Endodermal cell (in vitro differentiated cells): ENCODE measurements at regions not wholly inside any gene's neighbourhood (a gene's known extent, or its start where the extent isn't known, plus 50 kb on each side); places are given as distances from the start of the nearest gene placed in this dataset.

Experiments
- DNase-seq: peaks from one replicate; pipeline ENCODE4 v3.0.0-alpha.2; 2017
- H3K27ac ChIP-seq: 2 replicates; pipeline ENCODE4 v1.5.1; 2013; ENCODE audit warnings: mild to moderate bottlenecking, low read depth, low read length, moderate library complexity
- H3K27me3 ChIP-seq: 2 replicates; pipeline ENCODE4 v1.6.1; 2013; ENCODE audit warnings: mild to moderate bottlenecking, low read length, moderate library complexity; ENCODE audit not compliant: insufficient read depth, control insufficient read depth, poor library complexity, severe bottlenecking
- H3K36me3 ChIP-seq: 2 replicates; pipeline ENCODE4 v1.7.0; 2013; ENCODE audit warnings: mild to moderate bottlenecking, low read length, moderate library complexity; ENCODE audit not compliant: control insufficient read depth, insufficient read depth
- H3K4me1 ChIP-seq: one replicate; pipeline ENCODE4 v1.7.0; 2013; ENCODE audit warnings: low read length; ENCODE audit not compliant: control insufficient read depth, insufficient read depth
- H3K4me3 ChIP-seq: 2 replicates; pipeline ENCODE4 v1.5.1; 2013; ENCODE audit warnings: mild to moderate bottlenecking, low read length, moderate library complexity
- H3K9ac ChIP-seq: 2 replicates; pipeline ENCODE4 v1.6.1; 2013; ENCODE audit warnings: mild to moderate bottlenecking, low read length, moderate library complexity; ENCODE audit not compliant: poor library complexity, severe bottlenecking; ENCODE audit errors: extremely low read depth
- H3K9me3 ChIP-seq: 2 replicates; pipeline ENCODE4 v1.6.1; 2013; ENCODE audit warnings: mild to moderate bottlenecking, low read length, moderate library complexity; ENCODE audit not compliant: control insufficient read depth
- H3K27ac Mint-ChIP-seq: 2 replicates; pipeline ENCODE4 v1.8.0; 2020; ENCODE audit warnings: mixed read lengths
- H3K27me3 Mint-ChIP-seq: 2 replicates; pipeline ENCODE4 v1.8.0; 2021; ENCODE audit warnings: mild to moderate bottlenecking, mixed read lengths; ENCODE audit not compliant: insufficient read depth
- H3K36me3 Mint-ChIP-seq: 2 replicates; pipeline ENCODE4 v1.8.0; 2020; ENCODE audit warnings: low read depth, mixed read lengths
- H3K4me1 Mint-ChIP-seq: 2 replicates; pipeline ENCODE4 v1.8.0; 2020; ENCODE audit warnings: mixed read lengths
- H3K4me3 Mint-ChIP-seq: 2 replicates; pipeline ENCODE4 v1.8.0; 2020; ENCODE audit warnings: mild to moderate bottlenecking, moderate library complexity, mixed read lengths
- H3K9me3 Mint-ChIP-seq: 2 replicates; pipeline ENCODE4 v1.8.0; 2020; ENCODE audit warnings: mild to moderate bottlenecking, mixed read lengths
- CTCF ChIP-seq: fragments of 200-600 bp; sonication (generic); conservative IDR thresholded peaks from 2 replicates; pipeline ENCODE4 v1.5.0; 2021; ENCODE audit warnings: antibody characterized with exemption, mild to moderate bottlenecking
- WGBS, 2 experiments: methylation state at CpG; one replicate each; pipeline versions ENCODE4 v1.1.5 to v1.1.7; 2013; ENCODE audit warnings: missing lambda C conversion rate in 2 of 2, mixed read lengths in 1 of 2; ENCODE audit not compliant: insufficient coverage in 1 of 2, insufficient read length in 1 of 2; 5-methylcytosine and 5-hydroxymethylcytosine counted together

GRCh38 chr11:16418428-16419097 lies 62.2 kb upstream of the SOX6 start:
- no peak overlapping the region for H3K27ac ChIP-seq
- 59 to 89% methylated on average over 2 to 5 of the region's 5 CpGs for WGBS, 2 experiments
- Mint-ChIP-seq H3K9me3 (no peaks in the 10 kb centered on the region), H3K4me3 (no peak overlapping the region), H3K27me3 (peaks cover 20% of the 10 kb centered on the region), H3K4me1 (no peaks in the 10 kb centered on the region), H3K27ac (no peak overlapping the region), H3K36me3 (no peaks in the 10 kb centered on the region)
- no peaks in the 10 kb centered on the region for H3K27me3 ChIP-seq
- no peaks in the 10 kb centered on the region for H3K9me3 ChIP-seq
- no peak for TF ChIP-seq CTCF
- no peak overlapping the region for H3K4me3 ChIP-seq
- no peaks in the 10 kb centered on the region for H3K4me1 ChIP-seq
- DNase-seq = no peak
- no peak overlapping the region for H3K9ac ChIP-seq
- H3K36me3 ChIP-seq = no peaks in the 10 kb centered on the region

GRCh38 chr11:16412525-16413172 lies 56.3 kb upstream of the SOX6 start:
- Mint-ChIP-seq H3K4me3 (no peak overlapping the region), H3K27ac (no peak overlapping the region), H3K4me1 (no peaks in the 10 kb centered on the region), H3K27me3 (peaks cover 36% of the 10 kb centered on the region), H3K9me3 (no peaks in the 10 kb centered on the region), H3K36me3 (no peaks in the 10 kb centered on the region)
- H3K9ac ChIP-seq = no peak overlapping the region
- H3K36me3 ChIP-seq = no peaks in the 10 kb centered on the region
- no peak for DNase-seq
- no peak overlapping the region for H3K4me3 ChIP-seq
- 90 to 100% methylated on average over 1 of the region's 1 CpG for WGBS, 2 experiments
- H3K9me3 ChIP-seq = no peaks in the 10 kb centered on the region
- no peaks in the 10 kb centered on the region for H3K4me1 ChIP-seq
- no peaks in the 10 kb centered on the region for H3K27me3 ChIP-seq
- no peak overlapping the region for H3K27ac ChIP-seq
- TF ChIP-seq CTCF = no peak

- Histone ChIP-seq H3K27me3 (peaks cover 21% of the 10 kb centered on the region), H3K9ac (no peak overlapping the region), H3K9me3 (no peaks in the 10 kb centered on the region), H3K4me3 (no peak overlapping the region), H3K36me3 (no peaks in the 10 kb centered on the region), H3K27ac (no peak overlapping the region), H3K4me1 (no peaks in the 10 kb centered on the region)
- Mint-ChIP-seq H3K27ac (no peak overlapping the region), H3K4me1 (peaks cover 4% of the 10 kb centered on the region), H3K36me3 (no peaks in the 10 kb centered on the region), H3K27me3 (peaks cover 44% of the 10 kb centered on the region), H3K4me3 (no peak overlapping the region), H3K9me3 (no peaks in the 10 kb centered on the region)
- WGBS, 2 experiments = 77 to 84% methylated on average over 3 to 5 of the region's 5 CpGs
- no peak for DNase-seq
- TF ChIP-seq CTCF = no peak
Measured at GRCh38 chr11:16410479-16410878, 54.1 kb upstream of the SOX6 start.
